ENCODE measurements at regions not wholly inside any gene's neighbourhood (a gene's known extent, or its start where the extent isn't known, plus 50 kb on each side); places are given as distances from the start of the nearest gene placed in this dataset.
A peak's percentile ranks its signal among the peaks of the same experiment; 100 is the strongest.

- ATAC-seq (ENCODE audit: low read depth) (no peak), DNase-seq (peak; percentile 89)
- Histone ChIP-seq H3K9me3 (ENCODE audit: control insufficient read depth, insufficient read depth, low read length) (no peaks in the 10 kb centered on the region), H2BK120ac (ENCODE audit: low read depth, low read length) (no peak overlapping the region), H4K91ac (ENCODE audit: insufficient read depth, low read depth, low read length) (no peak overlapping the region), H3K27ac (ENCODE audit: insufficient read depth, low read length) (no peak overlapping the region), H2BK20ac (ENCODE audit: low read depth, low read length) (no peak overlapping the region), H3K4me3 (ENCODE audit: insufficient read depth, low read depth, low read length) (no peak overlapping the region), H3K4me2 (ENCODE audit: low read depth, low read length) (peak overlapping the region; percentile 20), H3K9me1 (ENCODE audit: insufficient read depth, low read length) (0 out of 2 replicates have a peak, but pooled peaks cover 2% of the 10 kb centered on the region), H2BK5ac (ENCODE audit: low read depth, low read length, poor library complexity, severe bottlenecking) (no peak overlapping the region), H2AK9ac (replicated peaks; ENCODE audit: low read depth, low read length, poor library complexity) (no peak overlapping the region), H3K4ac (ENCODE audit: low read depth, low read length) (no peak overlapping the region), H2AFZ (replicated peaks; ENCODE audit: low read length, poor library complexity) (no peak overlapping the region), H2BK15ac (ENCODE audit: low read depth, low read length) (no peak overlapping the region), H3K4me1 (ENCODE audit: control insufficient read depth, insufficient read depth, low read length) (peaks cover 4% of the 10 kb centered on the region), H3K36me3 (ENCODE audit: control insufficient read depth, insufficient read depth, low read length) (peaks cover 2% of the 10 kb centered on the region; the same call in 1 of the 2 replicates), H3K79me1 (ENCODE audit: low read depth in 1 of 2, low read length in 2 of 2) (no peaks in the 10 kb centered on the region), H3K14ac (replicated peaks; ENCODE audit: low read depth, low read length) (no peak overlapping the region), H4K5ac (ENCODE audit: low read depth, low read length) (no peak overlapping the region), H3K27me3 (ENCODE audit: control insufficient read depth, insufficient read depth, low read length) (no peaks in the 10 kb centered on the region), H4K8ac (ENCODE audit: low read depth in 2 of 2, low read length in 2 of 2) (no peak overlapping the region), H3K9ac (ENCODE audit: low read depth, low read length) (no peak overlapping the region), H3K23ac (ENCODE audit: low read depth, low read length) (no peak overlapping the region), H4K20me1 (ENCODE audit: insufficient read depth, low read length) (no peaks in the 10 kb centered on the region; the same call in 1 of the 2 replicates), H3K56ac (ENCODE audit: extremely low read depth, insufficient read depth, low read length) (no peak overlapping the region), H2AK5ac (ENCODE audit: low read depth, low read length) (no peak overlapping the region), H3K18ac (ENCODE audit: low read depth, low read length) (no peak overlapping the region)
- dilution Hi-C loops (cut with HindIII; ENCODE audit: low sequenced_read_pairs, unreplicated experiment): no loop called here
- POLR2A ChIA-PET (ENCODE audit: unreplicated experiment): no interaction called here
- BruUV-seq (replicated peaks): no TSS peak
- CTCF ChIA-PET: interaction anchor here (0.8 kb wide), 1 partner anchor 25 kb away, joined by 11 read pairs; no protein-coding TSS in a partner anchor
- TF ChIP-seq MXI1 (IDR thresholded peaks at IDR 0.05; ENCODE audit: borderline replicate concordance, low read depth, low read length): no peak
- no peak for TF ChIP-seq MAFK (IDR thresholded peaks at IDR 0.05; ENCODE audit: low read depth, low read length)
- no peak for TF ChIP-seq NFE2L2 (IDR thresholded peaks at IDR 0.05; ENCODE audit: low read depth, low read length)
- no peak for TF ChIP-seq POLR2A (IDR thresholded peaks at IDR 0.05; ENCODE audit: low read depth, low read length)
- TF ChIP-seq CEBPB (IDR thresholded peaks at IDR 0.05; ENCODE audit: low read depth, low read length): no peak
- no peak for TF ChIP-seq BHLHE40 (IDR thresholded peaks at IDR 0.05; ENCODE audit: low read depth, low read length)
- no peak for TF ChIP-seq MAZ (IDR thresholded peaks at IDR 0.05; ENCODE audit: borderline replicate concordance, low read depth, low read length)
- TF ChIP-seq SMC3 (IDR thresholded peaks at IDR 0.05; ENCODE audit: low read depth, low read length): no peak
- TF ChIP-seq CTCF (conservative IDR thresholded peaks at IDR 0.05; ENCODE audit: low read depth, low read length): no peak
- TF ChIP-seq FOS (IDR thresholded peaks at IDR 0.05; ENCODE audit: low read depth, low read length): no peak
- TF ChIP-seq RFX5 (IDR thresholded peaks at IDR 0.05; ENCODE audit: low read depth, low read length): no peak
- no peak for TF ChIP-seq CHD1 (IDR thresholded peaks at IDR 0.05; ENCODE audit: low read depth, low read length)
- TF ChIP-seq USF2 (IDR thresholded peaks at IDR 0.05; ENCODE audit: low read depth, low read length): no peak
- TF ChIP-seq ELK1 (IDR thresholded peaks at IDR 0.05; ENCODE audit: borderline replicate concordance, low read depth, low read length): no peak
- no peak for TF ChIP-seq RAD21 (IDR thresholded peaks at IDR 0.05; ENCODE audit: low read length)
- 67% methylated on average over 8 of the region's 14 CpGs; no CpG with 5 or more reads in 1 of the 2 experiments for WGBS, 2 experiments (ENCODE audit: extremely low coverage in 2 of 2, insufficient read length in 1 of 2)
- intact Hi-C loops (cut with micrococcal nuclease): no loop called here
- in situ Hi-C loops (cut with MboI; ENCODE audit: low sequenced_read_pairs): no loop called here
Measured at GRCh38 chr6:165847407-165848085, 184.5 kb upstream of the PDE10A start.
